NCI-H345 treated with DMSO at 0.1 percent for 48 hours (cell line): ENCODE measurements at regions not wholly inside any gene's neighbourhood (a gene's known extent, or its start where the extent isn't known, plus 50 kb on each side); places are given as distances from the start of the nearest gene placed in this dataset.

ENCODE experiments used
- DNase-seq: peaks from one replicate; lab custom pipeline; 2025; ENCODE audit not compliant: unreplicated experiment; lab: John Stamatoyannopoulos, UW

DNA sequence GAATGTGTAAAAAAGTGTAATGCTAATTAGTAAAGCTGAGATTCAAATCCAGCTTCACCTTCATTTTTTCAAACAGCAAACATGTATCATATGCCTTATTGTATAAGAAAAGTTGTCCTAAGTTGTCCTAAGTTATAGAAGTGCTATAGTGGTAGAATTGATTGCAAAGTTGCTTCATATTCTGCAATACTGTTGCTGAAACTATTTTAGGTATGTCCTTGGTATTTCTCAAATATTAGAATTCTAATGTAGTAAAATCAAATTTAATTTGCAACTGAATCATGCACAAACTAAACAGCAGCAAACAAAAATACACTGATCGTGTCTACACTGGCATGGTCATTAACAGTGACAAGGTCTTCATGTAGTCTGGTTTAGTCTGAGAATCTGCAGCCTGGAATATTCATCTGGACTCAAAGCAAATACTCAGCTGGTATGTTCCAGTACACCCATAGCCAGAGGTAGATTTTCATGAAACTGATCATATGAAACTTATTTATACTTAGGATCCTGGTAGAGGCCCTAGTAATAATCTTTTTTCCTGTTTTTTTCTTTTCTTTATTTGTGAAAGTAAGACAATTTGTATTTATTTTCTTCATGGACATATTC is 555.6 kb upstream of the ZEB2 start:
- DNase-seq: no peak

- no peak for DNase-seq
These were observed 550.8 kb upstream of the ZEB2 start for GRCh38 chr2:145070703-145071102.

GRCh38 chr2:145068509-145068908 is 548.6 kb upstream of the ZEB2 start:
- DNase-seq: no peak

DNA sequence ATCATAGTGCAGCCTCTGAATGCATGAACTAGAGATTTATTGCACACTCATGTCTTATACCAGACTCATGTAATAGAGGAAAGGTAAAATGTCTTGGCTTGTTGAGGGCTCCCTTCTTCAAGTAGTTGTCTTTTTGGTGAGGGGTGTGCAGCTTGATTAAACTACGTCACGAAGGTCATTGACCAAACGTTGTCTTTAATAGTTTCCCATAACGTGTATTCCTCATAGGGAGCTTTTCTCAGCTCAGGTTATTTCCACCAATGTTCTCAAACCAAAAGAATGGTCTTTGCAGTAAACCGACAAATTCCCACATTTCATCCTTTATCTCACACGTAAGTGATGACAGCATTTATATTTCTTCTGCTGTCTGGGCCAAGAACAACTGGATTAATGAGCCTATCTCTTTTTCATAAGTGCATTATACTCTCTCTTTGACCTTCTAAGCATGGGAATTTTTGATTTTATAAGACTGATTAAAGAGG is 547.7 kb upstream of the ZEB2 start:
- no peak for DNase-seq

- no peak for DNase-seq
These were observed 547.1 kb upstream of the ZEB2 start for GRCh38 chr2:145066856-145067548.

DNA sequence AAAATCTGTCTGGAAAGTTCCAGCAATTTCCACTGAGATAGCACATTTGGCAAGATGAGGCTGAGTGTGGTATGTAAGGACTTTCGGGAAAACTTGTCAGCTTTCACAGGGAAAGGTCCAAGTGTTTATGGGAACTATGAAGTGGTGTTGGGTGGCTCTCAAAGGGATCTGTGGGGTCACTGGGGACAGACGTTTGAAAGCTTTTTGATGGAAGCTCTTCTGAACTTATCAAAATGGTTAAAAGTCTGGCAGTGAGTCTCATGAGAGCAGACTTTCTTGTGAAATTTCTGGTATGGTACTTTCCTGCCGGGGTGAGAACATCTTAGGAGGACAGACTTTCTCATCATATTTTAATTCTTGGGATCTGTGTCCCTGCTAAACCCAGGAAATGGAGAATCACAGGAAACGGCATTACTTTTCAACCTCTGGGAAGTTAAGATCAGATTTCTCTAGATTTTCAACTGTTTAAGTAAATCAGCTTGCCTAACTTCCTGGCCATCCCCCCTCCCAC is 546.3 kb upstream of the ZEB2 start:
- no peak for DNase-seq

GRCh38 chr2:145065342-145065741 is 545.4 kb upstream of the ZEB2 start:
- DNase-seq: no peak

DNA sequence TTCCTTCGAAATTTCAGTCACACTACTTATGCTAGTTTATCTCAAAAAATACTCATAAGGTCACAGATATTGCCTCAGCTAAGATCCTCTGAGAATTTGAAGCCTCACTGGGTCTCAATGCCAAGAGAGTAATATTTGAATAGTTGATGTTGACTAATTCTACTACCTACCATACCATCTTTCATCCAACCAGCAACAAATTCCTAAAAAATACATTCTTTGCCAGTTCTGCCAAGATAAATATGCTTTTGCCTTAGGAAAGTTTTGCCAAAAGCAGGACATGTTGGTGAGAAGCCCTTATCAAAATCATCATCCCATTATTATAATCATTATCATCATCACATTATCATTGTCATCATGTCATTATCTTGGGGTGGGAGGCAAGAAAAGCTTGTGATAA is 544.6 kb upstream of the ZEB2 start:
- DNase-seq: no peak

- DNase-seq: no peak
These were observed 541.0 kb upstream of the ZEB2 start for GRCh38 chr2:145060876-145061275.

DNA sequence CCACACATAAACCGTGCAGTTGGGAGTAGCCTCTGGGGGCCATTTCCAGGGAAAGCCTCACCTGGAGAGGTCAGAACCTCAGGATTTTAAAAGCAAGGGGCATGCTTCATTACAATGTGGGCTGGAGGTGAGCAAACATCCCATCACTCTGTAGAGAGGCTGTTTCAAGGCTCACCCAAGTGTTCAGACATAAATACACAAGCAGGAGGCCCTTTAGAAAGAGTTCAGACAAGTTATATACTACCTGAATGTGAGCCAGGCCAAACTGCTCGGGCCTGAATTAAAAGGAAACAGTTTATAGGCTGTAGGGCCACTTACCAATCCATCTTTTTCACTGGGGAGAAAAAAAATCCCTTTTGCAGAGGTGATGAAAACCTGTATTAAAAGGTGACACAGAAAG is 540.0 kb upstream of the ZEB2 start:
- DNase-seq: no peak

DNA sequence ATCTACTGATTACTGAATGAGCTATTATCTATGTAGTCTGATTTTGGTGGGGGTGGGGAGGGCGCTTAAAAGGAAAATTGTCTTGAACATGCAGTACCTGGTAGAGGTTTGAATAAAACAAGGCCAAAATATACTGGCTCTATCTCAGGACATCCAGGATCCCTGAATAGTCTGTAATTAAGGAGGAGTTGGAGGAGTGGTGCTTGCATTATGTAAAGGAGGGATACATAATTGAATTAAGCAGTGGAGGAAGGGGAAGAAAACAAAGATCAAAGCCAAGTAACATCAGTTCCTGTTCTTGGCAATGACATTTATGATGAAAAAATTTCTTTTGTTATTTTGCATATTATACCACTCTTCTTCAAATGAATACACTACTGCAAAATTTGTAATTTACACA is 539.4 kb upstream of the ZEB2 start:
- no peak for DNase-seq

- no peak for DNase-seq
These were observed 538.5 kb upstream of the ZEB2 start for GRCh38 chr2:145058457-145058856.

DNA sequence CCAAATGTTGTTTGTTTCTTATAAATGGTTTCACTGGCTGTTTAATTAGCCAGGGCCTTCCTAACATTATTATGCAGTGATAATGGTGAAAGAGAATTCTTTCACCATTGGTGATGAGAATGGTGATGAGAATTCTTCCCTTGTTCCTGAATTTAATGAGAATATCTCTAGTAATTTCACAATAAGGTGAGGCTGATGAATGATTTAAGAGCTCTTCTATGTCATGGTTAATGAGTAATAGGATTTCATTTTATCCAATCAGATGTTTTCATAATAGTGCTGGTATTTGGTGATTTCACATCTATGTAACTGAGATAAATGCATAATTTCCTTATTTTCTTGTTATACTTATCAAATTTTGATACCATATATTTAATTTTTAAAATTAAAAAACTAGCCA is 535.7 kb upstream of the ZEB2 start:
- no peak for DNase-seq

DNA sequence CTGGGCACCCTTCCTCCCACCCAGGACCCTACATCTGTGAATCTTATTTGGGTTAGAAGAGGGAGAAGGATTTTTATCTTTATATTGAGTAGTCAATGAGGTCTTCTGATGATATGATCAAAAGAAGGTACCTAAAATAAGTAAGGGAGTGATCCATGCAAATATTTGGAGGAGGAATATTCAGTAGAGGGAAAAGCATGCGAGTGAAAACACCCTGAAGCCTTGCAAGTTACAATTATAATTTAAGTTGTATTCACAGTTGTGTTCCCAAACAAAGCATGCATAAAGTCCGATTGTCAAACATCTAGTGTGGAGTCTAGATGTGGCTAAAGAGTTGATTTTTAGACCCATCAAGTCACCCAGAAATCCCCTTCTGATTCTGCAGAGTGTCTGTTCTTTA is 530.2 kb upstream of the ZEB2 start:
- DNase-seq: no peak

DNA sequence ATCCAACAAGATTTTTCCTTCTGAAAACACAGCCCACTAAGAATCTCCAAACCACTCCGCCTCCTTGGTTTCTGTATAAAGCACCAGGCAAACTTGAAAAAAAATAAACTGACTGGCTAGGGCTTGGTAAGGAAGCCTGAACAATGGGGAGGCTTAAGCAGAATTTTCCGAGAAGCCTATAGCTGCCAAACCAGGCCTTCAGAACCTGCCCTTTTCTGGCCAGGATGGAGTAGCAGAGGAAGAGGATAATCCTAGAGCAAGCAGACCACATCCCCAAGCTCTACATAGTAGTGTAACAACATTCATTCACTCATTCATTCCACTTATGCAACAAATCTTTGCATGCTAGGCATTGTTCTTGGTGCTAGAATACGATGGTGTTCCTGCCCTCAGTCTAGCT is 529.6 kb upstream of the ZEB2 start:
- DNase-seq: no peak

DNA sequence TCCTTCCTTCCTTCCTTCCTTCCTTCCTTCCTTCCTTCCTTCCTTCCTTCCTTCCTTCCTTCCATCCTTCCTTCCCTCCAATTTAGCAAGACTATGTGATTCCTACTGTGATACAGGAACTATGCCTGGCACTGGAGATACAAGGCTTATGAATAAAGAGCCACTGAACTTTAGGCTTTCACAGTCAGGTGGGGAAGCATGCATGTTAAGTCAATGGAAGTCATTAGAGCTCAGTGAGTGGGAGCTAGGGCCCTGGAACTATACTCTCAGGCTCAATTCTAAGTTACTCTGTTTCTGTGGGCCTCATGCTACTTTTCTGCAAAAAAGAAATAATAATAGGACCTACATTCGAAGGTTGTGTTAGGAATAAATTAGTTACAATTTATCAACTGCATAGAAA is 527.6 kb upstream of the ZEB2 start:
- no peak for DNase-seq

DNA sequence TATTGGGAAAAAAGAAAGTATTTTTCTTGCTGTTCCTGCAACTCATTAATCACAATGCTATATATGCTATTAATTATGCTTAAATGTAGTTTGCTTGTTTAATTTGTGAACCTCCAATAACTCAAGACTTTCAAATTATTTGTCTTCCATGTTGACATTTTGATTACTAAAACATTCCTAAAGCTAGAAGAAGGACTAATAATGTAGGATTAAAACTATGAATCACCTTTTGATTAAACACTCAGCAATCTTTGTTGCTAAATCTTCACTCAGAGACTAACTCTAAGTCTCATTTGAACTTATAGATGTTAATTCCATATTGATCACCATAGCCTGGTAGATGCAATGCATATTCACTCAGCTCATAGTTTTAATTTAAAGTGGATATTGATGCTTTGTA is 524.6 kb upstream of the ZEB2 start:
- no peak for DNase-seq

- no peak for DNase-seq
These were observed 523.5 kb upstream of the ZEB2 start for GRCh38 chr2:145043399-145043834.

- DNase-seq: no peak
These were observed 521.8 kb upstream of the ZEB2 start for GRCh38 chr2:145041706-145042105.

DNA sequence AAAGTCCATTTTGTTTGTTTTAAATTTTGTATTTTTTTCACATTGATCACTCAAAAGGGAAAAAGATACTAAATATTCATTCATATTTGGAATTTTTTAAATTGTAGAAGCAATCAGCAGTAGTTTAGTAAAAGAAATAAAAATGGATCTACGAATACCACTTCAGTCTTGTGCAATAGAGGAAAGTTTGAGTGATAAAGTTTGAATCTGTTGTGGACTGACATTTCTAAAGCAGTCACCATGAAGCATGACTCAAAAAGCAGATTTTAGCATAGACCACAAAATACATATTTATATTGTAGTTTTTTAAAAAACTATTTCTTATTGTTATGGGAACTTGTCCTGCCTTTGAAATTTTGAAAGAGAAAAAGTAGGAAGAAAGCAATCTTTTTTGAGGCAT is 520.5 kb upstream of the ZEB2 start:
- DNase-seq: no peak

- no peak for DNase-seq
These were observed 518.2 kb upstream of the ZEB2 start for GRCh38 chr2:145038041-145038525.

GRCh38 chr2:145036421-145037011 is 516.6 kb upstream of the ZEB2 start:
- DNase-seq: no peak
